Cardiac fibroblast (primary cell): ENCODE measurements at regions not wholly inside any gene's neighbourhood (a gene's known extent, or its start where the extent isn't known, plus 50 kb on each side); places are given as distances from the start of the nearest gene placed in this dataset.

Source experiments
- DNase-seq, 2 donors: peaks; one replicate each; pipeline versions ENCODE4 v3.0.0 to v3.0.0-alpha.2; 2010; ENCODE audit warnings: low read depth in 2 of 2
- H3K4me3 ChIP-seq, 2 donors: replicated peaks in 1 of 2; 1 replicate in 1 of 2; 2 replicates in 1 of 2; pipeline ENCODE4 v1.5.1; 2011; ENCODE audit warnings: low read depth in 2 of 2, low read length in 2 of 2, mild to moderate bottlenecking in 2 of 2, moderate library complexity in 1 of 2
- TF ChIP-seq, protein P1 (sequence below): IDR thresholded peaks from one replicate; pipeline ENCODE4 v1.5.1; 2011; ENCODE audit warnings: low read depth, mild to moderate bottlenecking, low read length, inconsistent platforms

DNA sequence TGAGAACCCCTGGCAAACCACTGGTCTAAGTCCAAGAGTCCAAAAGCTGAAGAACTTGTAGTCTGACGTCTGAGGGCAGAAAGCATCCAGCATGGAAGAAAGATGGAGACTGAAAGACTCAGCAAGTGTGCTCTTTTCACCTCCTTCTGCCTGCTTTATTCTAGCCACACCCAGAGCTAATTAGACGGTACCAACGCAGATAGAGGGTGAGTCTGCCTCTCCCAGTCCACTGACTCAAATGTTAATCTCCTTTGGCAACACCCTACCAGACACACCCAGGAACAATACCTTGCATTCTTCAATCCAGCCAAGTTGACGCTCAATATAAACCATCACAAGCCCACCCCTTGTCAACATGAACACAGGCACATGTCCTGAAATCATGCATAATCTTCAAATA, 155.1 kb downstream of the CCDC59 start:
- TF ChIP-seq, protein P1, sequence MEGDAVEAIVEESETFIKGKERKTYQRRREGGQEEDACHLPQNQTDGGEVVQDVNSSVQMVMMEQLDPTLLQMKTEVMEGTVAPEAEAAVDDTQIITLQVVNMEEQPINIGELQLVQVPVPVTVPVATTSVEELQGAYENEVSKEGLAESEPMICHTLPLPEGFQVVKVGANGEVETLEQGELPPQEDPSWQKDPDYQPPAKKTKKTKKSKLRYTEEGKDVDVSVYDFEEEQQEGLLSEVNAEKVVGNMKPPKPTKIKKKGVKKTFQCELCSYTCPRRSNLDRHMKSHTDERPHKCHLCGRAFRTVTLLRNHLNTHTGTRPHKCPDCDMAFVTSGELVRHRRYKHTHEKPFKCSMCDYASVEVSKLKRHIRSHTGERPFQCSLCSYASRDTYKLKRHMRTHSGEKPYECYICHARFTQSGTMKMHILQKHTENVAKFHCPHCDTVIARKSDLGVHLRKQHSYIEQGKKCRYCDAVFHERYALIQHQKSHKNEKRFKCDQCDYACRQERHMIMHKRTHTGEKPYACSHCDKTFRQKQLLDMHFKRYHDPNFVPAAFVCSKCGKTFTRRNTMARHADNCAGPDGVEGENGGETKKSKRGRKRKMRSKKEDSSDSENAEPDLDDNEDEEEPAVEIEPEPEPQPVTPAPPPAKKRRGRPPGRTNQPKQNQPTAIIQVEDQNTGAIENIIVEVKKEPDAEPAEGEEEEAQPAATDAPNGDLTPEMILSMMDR = no peak
- no peak for DNase-seq
- H3K4me3 ChIP-seq = no peak overlapping the region

DNA sequence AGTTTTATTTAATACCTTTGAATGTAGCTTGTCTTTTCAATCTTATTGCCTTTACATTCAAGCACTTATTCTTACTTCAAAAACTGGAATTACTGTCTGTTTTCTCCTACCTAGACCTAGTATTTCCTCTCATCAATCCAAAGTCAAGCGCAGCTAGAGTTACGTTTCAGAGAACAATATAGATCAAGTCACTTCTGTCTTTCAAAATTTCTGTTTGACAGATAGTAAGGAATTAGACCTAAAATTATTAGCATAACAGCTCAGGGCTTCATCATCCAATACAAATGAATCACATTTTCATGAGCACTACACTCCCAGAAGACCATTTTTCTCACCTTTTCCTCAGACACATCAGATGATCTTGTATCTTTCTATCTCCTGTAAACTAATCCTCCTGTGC, 170.6 kb downstream of the CCDC59 start:
- no peak overlapping the region for H3K4me3 ChIP-seq
- no peak for DNase-seq
- TF ChIP-seq, protein P1 = no peak

DNA sequence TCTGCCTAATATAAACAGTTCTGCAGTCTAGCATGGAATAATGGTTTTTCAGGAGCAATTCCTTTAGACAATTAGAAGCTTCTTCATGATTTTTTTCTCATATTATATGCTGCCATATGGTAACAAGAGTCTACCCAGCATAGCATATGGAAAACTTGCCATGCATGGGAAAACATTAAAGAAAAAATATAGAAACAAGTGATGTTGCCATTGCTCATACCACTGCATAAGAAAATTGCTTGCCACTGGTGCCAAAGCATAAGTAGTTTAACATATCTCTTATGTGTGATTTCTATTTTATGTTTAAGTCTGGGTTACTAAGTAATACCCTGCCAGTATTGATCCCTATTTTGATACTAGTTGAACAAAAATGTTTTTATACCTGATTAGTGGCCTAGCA, 171.2 kb downstream of the CCDC59 start:
- TF ChIP-seq, protein P1 = no peak
- no peak overlapping the region for H3K4me3 ChIP-seq
- no peak for DNase-seq

DNA sequence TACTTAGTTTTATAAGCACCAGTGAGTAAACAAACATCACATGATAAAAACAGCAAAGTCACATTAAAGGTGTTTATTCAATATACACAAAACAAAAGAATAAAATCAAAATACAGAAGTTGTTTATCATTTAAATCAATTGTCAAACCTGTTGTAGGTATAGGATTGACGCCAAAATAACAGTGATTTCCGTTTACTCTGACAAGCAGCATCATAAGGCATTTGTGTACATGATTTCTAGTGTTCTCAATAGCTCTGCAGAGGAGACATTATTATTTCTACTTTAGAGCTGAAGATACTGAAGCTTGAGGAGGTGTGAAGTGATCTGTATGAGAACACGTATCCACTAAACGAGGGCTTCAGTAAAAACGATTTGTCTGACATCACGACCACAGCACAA, 171.9 kb downstream of the CCDC59 start:
- no peak overlapping the region for H3K4me3 ChIP-seq
- DNase-seq = no peak
- TF ChIP-seq, protein P1 = no peak

DNA sequence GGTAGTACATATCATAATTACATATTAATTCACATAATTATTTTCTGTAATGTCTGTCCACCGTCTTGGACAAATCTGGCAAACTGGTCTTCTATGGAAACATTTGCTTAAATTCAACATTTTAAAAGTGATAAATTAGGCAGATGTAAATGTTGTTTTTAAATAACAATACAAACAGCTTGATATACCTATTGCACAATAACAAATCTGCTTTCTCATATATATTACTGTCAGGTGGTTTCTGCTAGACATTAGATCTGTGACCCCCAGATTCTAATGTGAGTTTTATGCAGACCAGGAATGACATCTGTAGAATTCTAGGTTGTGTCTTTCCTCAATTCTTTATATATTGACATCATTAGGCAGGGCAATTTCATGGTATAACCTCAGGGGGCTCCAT, 173.3 kb downstream of the CCDC59 start:
- no peak for DNase-seq
- TF ChIP-seq, protein P1 = no peak
- no peak overlapping the region for H3K4me3 ChIP-seq

DNA sequence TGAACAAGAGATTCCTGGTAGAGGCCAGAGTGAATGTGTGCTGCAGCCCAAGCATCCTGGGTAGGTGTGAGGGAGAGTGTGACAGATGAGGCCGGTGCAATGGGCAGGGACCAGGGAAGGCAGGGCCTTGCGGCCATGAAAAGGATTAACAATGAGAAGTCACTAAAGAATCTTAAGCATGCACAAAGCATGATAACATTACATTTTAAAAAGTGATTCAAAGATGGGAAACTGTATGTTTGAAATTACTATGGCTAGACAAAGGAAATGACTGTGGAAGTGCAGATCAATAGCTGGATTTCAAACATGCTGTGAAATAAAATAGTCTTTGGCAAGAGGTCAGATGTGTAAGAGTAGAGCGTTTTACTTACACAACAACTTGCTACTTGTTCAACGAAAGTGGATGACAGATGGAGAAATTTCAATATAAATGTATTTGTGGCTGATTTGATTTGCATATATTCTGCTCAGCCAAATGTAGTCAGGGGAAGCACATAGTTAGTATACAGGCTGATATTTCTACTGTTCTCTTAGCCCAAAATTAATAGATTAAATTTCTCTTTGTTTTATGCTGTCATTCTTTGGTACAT, 175.5 kb downstream of the CCDC59 start:
- DNase-seq = no peak
- H3K4me3 ChIP-seq = no peak overlapping the region
- TF ChIP-seq, protein P1 = no peak
